Amygdala (tissue), 56 donors: ENCODE measurements at regions not wholly inside any gene's neighbourhood (a gene's known extent, or its start where the extent isn't known, plus 50 kb on each side); places are given as distances from the start of the nearest gene placed in this dataset.
A peak's percentile ranks its signal among the peaks of the same experiment; 100 is the strongest.
"Not testable (repeated sequence)": the region's sequence is repeated elsewhere in the genome, so short reads cannot be mapped to it uniquely, and the experiment has no call there.

Experiments used
- DNase-seq, 56 donors: peaks; one replicate each; lab custom pipeline; 2025; lab: John Stamatoyannopoulos, UW

- no peak for DNase-seq
These were observed 852.1 kb downstream of the CDH11 start for GRCh38 chr16:64269756-64270155.

- DNase-seq = no peak
These were observed 856.1 kb downstream of the CDH11 start for GRCh38 chr16:64265756-64266155.

GRCh38 chr16:64260631-64261401, 861.0 kb downstream of the CDH11 start:
- DNase-seq = not testable (repeated sequence)

- no peak for DNase-seq
These were observed 867.2 kb downstream of the CDH11 start for GRCh38 chr16:64254443-64255367.

GRCh38 chr16:64253525-64253924, 868.3 kb downstream of the CDH11 start:
- DNase-seq = no peak

GRCh38 chr16:64253096-64253495, 868.8 kb downstream of the CDH11 start:
- DNase-seq = no peak

GRCh38 chr16:64251742-64252141, 870.1 kb downstream of the CDH11 start:
- no peak for DNase-seq

GRCh38 chr16:64250866-64251265, 871.0 kb downstream of the CDH11 start:
- peak in 7 of 56 donors; percentile 2 to 17 (median 4) for DNase-seq

- DNase-seq = peak in 1 of 56 donors; percentile 10
These were observed 879.4 kb downstream of the CDH11 start for GRCh38 chr16:64242492-64242891.

GRCh38 chr16:64240586-64240985, 881.3 kb downstream of the CDH11 start:
- no peak for DNase-seq

GRCh38 chr16:64238571-64238970, 883.3 kb downstream of the CDH11 start:
- DNase-seq = no peak

GRCh38 chr16:64236316-64236715, 885.5 kb downstream of the CDH11 start:
- no peak for DNase-seq

GRCh38 chr16:64234200-64234599, 887.7 kb downstream of the CDH11 start:
- DNase-seq = no peak

GRCh38 chr16:64225696-64226095, 896.2 kb downstream of the CDH11 start:
- DNase-seq = no peak

GRCh38 chr16:64225036-64225435, 896.8 kb downstream of the CDH11 start:
- DNase-seq = no peak

- no peak for DNase-seq
These were observed 903.9 kb downstream of the CDH11 start for GRCh38 chr16:64217789-64218535.

- no peak for DNase-seq
These were observed 906.1 kb downstream of the CDH11 start for GRCh38 chr16:64215730-64216129.

GRCh38 chr16:64211331-64211730, 910.5 kb downstream of the CDH11 start:
- no peak for DNase-seq

GRCh38 chr16:64206862-64207261, 915.0 kb downstream of the CDH11 start:
- DNase-seq = no peak

- no peak for DNase-seq
These were observed 918.7 kb downstream of the CDH11 start for GRCh38 chr16:64203126-64203525.

GRCh38 chr16:64202571-64202970, 919.3 kb downstream of the CDH11 start:
- DNase-seq = no peak
